ENCODE measurements at regions not wholly inside any gene's neighbourhood (a gene's known extent, or its start where the extent isn't known, plus 50 kb on each side); places are given as distances from the start of the nearest gene placed in this dataset.

GRCh38 chr4:181702864-181703495 is 540.2 kb upstream of the TENM3 start:
- TF ChIP-seq CTCF (IDR thresholded peaks at IDR 0.05 in 4 of 5, conservative IDR thresholded peaks at IDR 0.05 in 1 of 5) (no peak), POLR2A (IDR thresholded peaks at IDR 0.05) (no peak)

Data from gastrocnemius medialis (tissue), 4 donors.